Epithelial cell of prostate (primary cell): ENCODE measurements at regions not wholly inside any gene's neighbourhood (a gene's known extent, or its start where the extent isn't known, plus 50 kb on each side); places are given as distances from the start of the nearest gene placed in this dataset.

ENCODE experiments used
- DNase-seq: peaks from one replicate; pipeline ENCODE4 v3.0.0-alpha.2; 2011; ENCODE audit warnings: low read depth, low spot score
- H3K27ac ChIP-seq: fragments of 450-650 bp; 2 replicates; pipeline ENCODE4 v1.5.1; 2017; ENCODE audit warnings: mild to moderate bottlenecking

- DNase-seq, result no peak
- no peak overlapping the region for H3K27ac ChIP-seq
Observed at GRCh38 chr14:26984311-26985177, 386.7 kb upstream of the NOVA1 start.

- no peak for DNase-seq
- H3K27ac ChIP-seq, result no peak overlapping the region
Observed at GRCh38 chr14:26987744-26988363, 390.0 kb upstream of the NOVA1 start.

GRCh38 chr14:26990946-26991345 lies 393.1 kb upstream of the NOVA1 start:
- no peak overlapping the region for H3K27ac ChIP-seq
- no peak for DNase-seq

GRCh38 chr14:26992403-26993115 lies 394.7 kb upstream of the NOVA1 start:
- H3K27ac ChIP-seq, result no peak overlapping the region
- no peak for DNase-seq

- no peak for DNase-seq
Observed at GRCh38 chr14:26993556-26993955, 395.7 kb upstream of the NOVA1 start.

GRCh38 chr14:26995301-26995700 lies 397.5 kb upstream of the NOVA1 start:
- H3K27ac ChIP-seq, result no peak overlapping the region
- DNase-seq, result no peak

More at GRCh38 chr14:26993556-26993955, 395.7 kb upstream of the NOVA1 start:
- H3K27ac ChIP-seq, result no peak overlapping the region

- no peak for DNase-seq
- no peak overlapping the region for H3K27ac ChIP-seq
Observed at GRCh38 chr14:26996246-26996645, 398.4 kb upstream of the NOVA1 start.

- no peak for DNase-seq
- H3K27ac ChIP-seq, result no peak overlapping the region
Observed at GRCh38 chr14:27002179-27002578, 404.3 kb upstream of the NOVA1 start.

- no peak overlapping the region for H3K27ac ChIP-seq
- DNase-seq, result no peak
Observed at GRCh38 chr14:27006570-27006969, 408.7 kb upstream of the NOVA1 start.

GRCh38 chr14:27008187-27008586 lies 410.4 kb upstream of the NOVA1 start:
- H3K27ac ChIP-seq, result no peak overlapping the region
- DNase-seq, result no peak

GRCh38 chr14:27012641-27013040 lies 414.8 kb upstream of the NOVA1 start:
- no peak for DNase-seq
- no peak overlapping the region for H3K27ac ChIP-seq

- no peak overlapping the region for H3K27ac ChIP-seq
- no peak for DNase-seq
Observed at GRCh38 chr14:27013678-27014077, 415.8 kb upstream of the NOVA1 start.

GRCh38 chr14:27015065-27015464 lies 417.2 kb upstream of the NOVA1 start:
- H3K27ac ChIP-seq, result no peak overlapping the region
- no peak for DNase-seq

GRCh38 chr14:27025648-27026047 lies 427.8 kb upstream of the NOVA1 start:
- no peak overlapping the region for H3K27ac ChIP-seq
- DNase-seq, result no peak

GRCh38 chr14:27026097-27026496 lies 428.3 kb upstream of the NOVA1 start:
- DNase-seq, result no peak

GRCh38 chr14:27040552-27040951 lies 442.7 kb upstream of the NOVA1 start:
- DNase-seq, result no peak
- no peak overlapping the region for H3K27ac ChIP-seq

More at GRCh38 chr14:27026097-27026496, 428.3 kb upstream of the NOVA1 start:
- no peak overlapping the region for H3K27ac ChIP-seq

GRCh38 chr14:27049701-27050100 lies 451.9 kb upstream of the NOVA1 start:
- H3K27ac ChIP-seq, result no peak overlapping the region
- no peak for DNase-seq

- no peak overlapping the region for H3K27ac ChIP-seq
- DNase-seq, result no peak
Observed at GRCh38 chr14:27050208-27050607, 452.4 kb upstream of the NOVA1 start.

- no peak for DNase-seq
- no peak overlapping the region for H3K27ac ChIP-seq
Observed at GRCh38 chr14:27056586-27056985, 458.8 kb upstream of the NOVA1 start.

- no peak overlapping the region for H3K27ac ChIP-seq
- no peak for DNase-seq
Observed at GRCh38 chr14:27061299-27061698, 463.5 kb upstream of the NOVA1 start.

GRCh38 chr14:27063959-27064358 lies 466.1 kb upstream of the NOVA1 start:
- H3K27ac ChIP-seq, result no peak overlapping the region

More at GRCh38 chr14:27063959-27064358, 466.1 kb upstream of the NOVA1 start:
- DNase-seq, result no peak
